PFSK-1 (cell line): ENCODE measurements at regions not wholly inside any gene's neighbourhood (a gene's known extent, or its start where the extent isn't known, plus 50 kb on each side); places are given as distances from the start of the nearest gene placed in this dataset.

Source experiments
- FOXP2 ChIP-seq: optimal IDR thresholded peaks from 2 replicates; pipeline ENCODE3; 2011; ENCODE audit warnings: borderline replicate concordance, control low read depth, inconsistent platforms; ENCODE audit not compliant: insufficient read depth; ENCODE audit errors: extremely low read length, extremely low read depth
- POLR2AphosphoS5 ChIP-seq: IDR thresholded peaks from 2 replicates; pipeline ENCODE4 v1.6.1; 2012; ENCODE audit warnings: low read depth, mild to moderate bottlenecking, control low read depth, low read length, moderate library complexity
- REST ChIP-seq, 2 experiments: IDR thresholded peaks; 2 replicates each; pipeline versions ENCODE4 v1.6.1 to v1.8.0; 2011 to 2012; ENCODE audit warnings: low read depth in 2 of 2, low read length in 2 of 2, control low read depth in 1 of 2, inconsistent platforms in 1 of 2, mild to moderate bottlenecking in 1 of 2, moderate library complexity in 1 of 2; ENCODE audit not compliant: insufficient read depth in 1 of 2
- SIN3A ChIP-seq: IDR thresholded peaks from 2 replicates; pipeline ENCODE4 v1.6.1; 2012; ENCODE audit warnings: mild to moderate bottlenecking, low read length, moderate library complexity, borderline replicate concordance; ENCODE audit not compliant: insufficient read depth
- TAF1 ChIP-seq: IDR thresholded peaks from 2 replicates; pipeline ENCODE4 v1.6.1; 2012; ENCODE audit warnings: low read length, control low read depth, borderline replicate concordance; ENCODE audit not compliant: insufficient read depth

GRCh38 chr21:23930565-23930964 is 1676.7 kb downstream of the MRPL39 start:
- no peak for TF ChIP-seq TAF1
- TF ChIP-seq POLR2AphosphoS5 = no peak
- no peak for TF ChIP-seq SIN3A

GRCh38 chr21:23921670-23922418 is 1685.4 kb downstream of the MRPL39 start:
- TF ChIP-seq SIN3A (no peak), FOXP2 (no peak), POLR2AphosphoS5 (no peak), TAF1 (no peak), REST (IDR thresholded peaks at IDR 0.05; ENCODE audit: insufficient read depth in 1 of 2, low read depth in 2 of 2, low read length in 2 of 2) (no peak)

- TF ChIP-seq TAF1 = no peak
- no peak for TF ChIP-seq SIN3A
- no peak for TF ChIP-seq POLR2AphosphoS5
- TF ChIP-seq REST (IDR thresholded peaks at IDR 0.05; ENCODE audit: insufficient read depth in 1 of 2, low read depth in 2 of 2, low read length in 2 of 2) = no peak
- no peak for TF ChIP-seq FOXP2
These were observed 1706.6 kb downstream of the MRPL39 start for GRCh38 chr21:23900727-23901126.

- TF ChIP-seq POLR2AphosphoS5 (no peak), SIN3A (no peak), FOXP2 (no peak), REST (IDR thresholded peaks at IDR 0.05; ENCODE audit: insufficient read depth in 1 of 2, low read depth in 2 of 2, low read length in 2 of 2) (no peak), TAF1 (no peak)
These were observed 1707.7 kb downstream of the MRPL39 start for GRCh38 chr21:23899561-23899960.

GRCh38 chr21:23890652-23891051 is 1716.6 kb downstream of the MRPL39 start:
- TF ChIP-seq SIN3A (no peak), REST (IDR thresholded peaks at IDR 0.05; ENCODE audit: insufficient read depth in 1 of 2, low read depth in 2 of 2, low read length in 2 of 2) (no peak)
